A549 (cell line): ENCODE measurements at regions not wholly inside any gene's neighbourhood (a gene's known extent, or its start where the extent isn't known, plus 50 kb on each side); places are given as distances from the start of the nearest gene placed in this dataset.

Experiments used
- ATAC-seq, 2 experiments: fragments of 200-7000 bp in 1 of 2; fragments of >200 bp in 1 of 2; cut with Nextera tagmentation in 1 of 2; cut with Tn5 transposase in 1 of 2; 3 replicates each; pipeline versions ENCODE4 v1.8.0 to v1.9.1; 2018 to 2020; ENCODE audit warnings: mild to moderate bottlenecking in 1 of 2, moderate library complexity in 1 of 2
- CTCF ChIA-PET: fragments of 300-600 bp; sonication (Branson Sonifier 250); formaldehyde crosslinking; extraction: SDS; loops from one replicate; lab custom pipeline; 2021; ENCODE audit warnings: antibody characterized with exemption, inconsistent platforms; lab: Yijun Ruan, JAX
- POLR2A ChIA-PET: fragments of 350-600 bp; formaldehyde crosslinking; extraction: SDS; loops from one replicate; lab custom pipeline; 2021; ENCODE audit warnings: antibody characterized with exemption, inconsistent platforms; lab: Yijun Ruan, JAX
- DNase-seq, 2 experiments: peaks; one replicate each; pipeline versions ENCODE4 v3.0.0 to v3.0.0-alpha.2; 2011 to 2016; ENCODE audit warnings: low read depth in 1 of 2, low spot score in 1 of 2
- FAIRE-seq: peaks from 2 replicates; lab custom pipeline; 2011; peaks lifted over from hg19 to GRCh38; lab: Jason Lieb, UNC
- H3K27ac ChIP-seq, 2 experiments: fragments of >200 bp; sonication (Bioruptor Twin); formaldehyde crosslinking; 3 replicates each; pipeline ENCODE4 v1.5.1; 2016 to 2017
- H3K4me1 ChIP-seq: fragments of >200 bp; sonication (Bioruptor Twin); formaldehyde crosslinking; 3 replicates; pipeline ENCODE4 v1.6.1; 2016
- H3K4me2 ChIP-seq: fragments of >200 bp; sonication (Bioruptor Twin); formaldehyde crosslinking; 3 replicates; pipeline ENCODE4 v1.6.1; 2016
- H3K4me3 ChIP-seq: fragments of >200 bp; sonication (Bioruptor Twin); formaldehyde crosslinking; 3 replicates; pipeline ENCODE4 v1.5.1; 2016
- H3K9me3 ChIP-seq: fragments of >200 bp; sonication (Bioruptor Twin); formaldehyde crosslinking; 3 replicates; pipeline ENCODE4 v1.6.1; 2016
- BHLHE40 ChIP-seq: IDR thresholded peaks from 2 replicates; pipeline ENCODE4 v1.6.1; 2012; ENCODE audit warnings: low read depth, low read length, inconsistent platforms
- CBX8 ChIP-seq: fragments of 200-600 bp; sonication (generic); IDR thresholded peaks from 2 replicates; pipeline ENCODE4 v1.6.1; 2016
- CEBPB ChIP-seq, 2 experiments: fragments of >200 bp in 1 of 2; sonication (Bioruptor Twin) in 1 of 2; formaldehyde crosslinking in 1 of 2; IDR thresholded peaks; 2 replicates each; pipeline ENCODE4 v1.6.1; 2012 to 2016
- CHD2 ChIP-seq: fragments of 150-350 bp; IDR thresholded peaks from 2 replicates; pipeline ENCODE4 v1.6.1; 2014; ENCODE audit warnings: low read length; ENCODE audit not compliant: partially characterized antibody
- CHD4 ChIP-seq: fragments of 200-600 bp; sonication (generic); IDR thresholded peaks from 2 replicates; pipeline ENCODE4 v1.6.1; 2016; ENCODE audit warnings: antibody characterized with exemption, mild to moderate bottlenecking, borderline replicate concordance
- ELK1 ChIP-seq: fragments of 150-350 bp; IDR thresholded peaks from 2 replicates; pipeline ENCODE4 v1.6.1; 2014; ENCODE audit warnings: low read depth, mild to moderate bottlenecking, low read length
- EP300 ChIP-seq, 2 experiments: fragments of >200 bp; sonication (Bioruptor Twin); formaldehyde crosslinking; IDR thresholded peaks; 2 replicates in 1 of 2; 3 replicates in 1 of 2; pipeline ENCODE4 v1.6.1; 2016 to 2017
- ESRRA ChIP-seq: fragments of 150-350 bp; IDR thresholded peaks from 2 replicates; pipeline ENCODE4 v1.6.1; 2014; ENCODE audit warnings: mild to moderate bottlenecking, low read length, borderline replicate concordance
- FOSL2 ChIP-seq, 2 experiments: fragments of 450-650 bp in 1 of 2; fragments of >200 bp in 1 of 2; sonication (Bioruptor Twin) in 1 of 2; formaldehyde crosslinking; IDR thresholded peaks; 2 replicates each; pipeline versions ENCODE4 v1.5.0 to v1.6.1; 2016 to 2020; ENCODE audit warnings: mild to moderate bottlenecking in 1 of 2, moderate library complexity in 1 of 2
- FOXS1 ChIP-seq: fragments of 250-450 bp; sonication (Bioruptor Pico); IDR thresholded peaks from 2 replicates; pipeline ENCODE4 v1.5.0; 2020; ENCODE audit warnings: mild to moderate bottlenecking, moderate library complexity
- GATA3 ChIP-seq: IDR thresholded peaks from 2 replicates; pipeline ENCODE4 v1.6.1; 2012; ENCODE audit warnings: borderline replicate concordance
- HES2 ChIP-seq: fragments of >200 bp; sonication (Bioruptor Twin); formaldehyde crosslinking; IDR thresholded peaks from 2 replicates; pipeline ENCODE4 v1.6.1; 2016
- HOXB13 ChIP-seq: fragments of 250-450 bp; sonication (Bioruptor Pico); IDR thresholded peaks from 2 replicates; pipeline ENCODE4 v1.5.0; 2020; ENCODE audit warnings: low read depth, mild to moderate bottlenecking, moderate library complexity
- HOXB5 ChIP-seq: fragments of 250-450 bp; sonication (Bioruptor Pico); IDR thresholded peaks from 2 replicates; pipeline ENCODE4 v1.5.0; 2020; ENCODE audit warnings: mild to moderate bottlenecking, moderate library complexity
- KDM1A ChIP-seq: fragments of 200-600 bp; sonication (generic); IDR thresholded peaks from 2 replicates; pipeline ENCODE4 v1.6.1; 2016; ENCODE audit warnings: low read depth, mild to moderate bottlenecking
- MAZ ChIP-seq: fragments of 150-350 bp; IDR thresholded peaks from 2 replicates; pipeline ENCODE4 v1.6.1; 2014; ENCODE audit warnings: antibody characterized with exemption, low read depth, low read length, borderline replicate concordance
- MYC ChIP-seq: IDR thresholded peaks from 2 replicates; pipeline ENCODE4 v1.6.1; 2012; ENCODE audit warnings: mild to moderate bottlenecking, inconsistent platforms, low read length, improper control_type of control experiment, borderline replicate concordance
- NR3C1 ChIP-seq: fragments of >200 bp; sonication (Bioruptor Twin); formaldehyde crosslinking; IDR thresholded peaks from 3 replicates; pipeline ENCODE4 v1.6.1; 2017
- PHF8 ChIP-seq: fragments of 200-600 bp; sonication (generic); IDR thresholded peaks from 2 replicates; pipeline ENCODE4 v1.6.1; 2016; ENCODE audit warnings: low read depth, mild to moderate bottlenecking, antibody characterized with exemption, moderate library complexity, borderline replicate concordance
- POLR2AphosphoS2 ChIP-seq: conservative IDR thresholded peaks from 2 replicates; pipeline ENCODE4 v1.6.1; 2012; ENCODE audit warnings: low read length, improper control_type of control experiment, inconsistent platforms
- RNF2 ChIP-seq: fragments of 200-600 bp; sonication (generic); IDR thresholded peaks from 2 replicates; pipeline ENCODE4 v1.6.1; 2016; ENCODE audit warnings: low read depth, mild to moderate bottlenecking, antibody characterized with exemption, moderate library complexity, borderline replicate concordance
- ZFP36 ChIP-seq: fragments of 450-650 bp; IDR thresholded peaks from 2 replicates; pipeline ENCODE4 v1.6.1; 2014; ENCODE audit warnings: borderline replicate concordance; ENCODE audit not compliant: partially characterized antibody
- ZNF302 ChIP-seq: fragments of 250-450 bp; sonication (Bioruptor Pico); IDR thresholded peaks from 2 replicates; pipeline ENCODE4 v1.9.0; 2021; ENCODE audit warnings: inconsistent platforms, mild to moderate bottlenecking, moderate library complexity
- ZSCAN20 ChIP-seq: fragments of 250-450 bp; sonication (Bioruptor Pico); IDR thresholded peaks from 2 replicates; pipeline ENCODE4 v1.8.0; 2022; ENCODE audit warnings: mild to moderate bottlenecking, moderate library complexity
- WGBS: methylation state at CpG from one replicate; pipeline ENCODE4 v1.1.6; 2017; ENCODE audit errors: missing lambda C conversion rate; 5-methylcytosine and 5-hydroxymethylcytosine counted together
- TF ChIP-seq, protein P1 (sequence below): fragments of 450-650 bp; IDR thresholded peaks from 2 replicates; pipeline ENCODE4 v1.6.1; 2014; ENCODE audit warnings: antibody characterized with exemption
- TF ChIP-seq, protein P2 (sequence below): IDR thresholded peaks from 2 replicates; pipeline ENCODE4 v1.6.1; 2012
- TF ChIP-seq, protein P3 (sequence below): fragments of 200-600 bp; sonication (generic); IDR thresholded peaks from 2 replicates; pipeline ENCODE4 v1.6.1; 2016; ENCODE audit warnings: antibody characterized with exemption, mild to moderate bottlenecking, moderate library complexity

- TF ChIP-seq, protein P1, sequence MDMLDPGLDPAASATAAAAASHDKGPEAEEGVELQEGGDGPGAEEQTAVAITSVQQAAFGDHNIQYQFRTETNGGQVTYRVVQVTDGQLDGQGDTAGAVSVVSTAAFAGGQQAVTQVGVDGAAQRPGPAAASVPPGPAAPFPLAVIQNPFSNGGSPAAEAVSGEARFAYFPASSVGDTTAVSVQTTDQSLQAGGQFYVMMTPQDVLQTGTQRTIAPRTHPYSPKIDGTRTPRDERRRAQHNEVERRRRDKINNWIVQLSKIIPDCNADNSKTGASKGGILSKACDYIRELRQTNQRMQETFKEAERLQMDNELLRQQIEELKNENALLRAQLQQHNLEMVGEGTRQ, result no peak
- TF ChIP-seq CEBPB (IDR thresholded peaks at IDR 0.05) (no peak), EP300 (IDR thresholded peaks at IDR 0.05) (no peak), POLR2AphosphoS2 (no peak), KDM1A (no peak), ZSCAN20 (CRISPR knock-in tag) (no peak), HOXB5 (no peak), FOSL2 (IDR thresholded peaks at IDR 0.05) (no peak), FOSL2 (CRISPR knock-in tag; IDR thresholded peaks at IDR 0.05) (no peak), MYC (no peak), FOXS1 (CRISPR knock-in tag) (no peak)
Measured at GRCh38 chr11:112694245-112694644, 267.0 kb upstream of the NCAM1 start (continued).

- FAIRE-seq, result no peak
- no peak overlapping the region for H3K27ac ChIP-seq
- H3K9me3 ChIP-seq, result no peaks in the 10 kb centered on the region
- peak in 1 of 2 experiments; percentile 33; a peak in 1 of 6 replicates for ATAC-seq
- no peaks in the 10 kb centered on the region for H3K4me1 ChIP-seq
- DNase-seq, result peak in 1 of 2 experiments; percentile 3
- CTCF ChIA-PET, result no interaction called here
- no peak overlapping the region for H3K4me2 ChIP-seq
- 17% methylated on average over 3 of the region's 3 CpGs for WGBS
- H3K4me3 ChIP-seq, result no peak overlapping the region
- POLR2A ChIA-PET, result no interaction called here
- no peak for TF ChIP-seq CHD4
Measured at GRCh38 chr11:112694813-112695212, 266.4 kb upstream of the NCAM1 start.

DNA sequence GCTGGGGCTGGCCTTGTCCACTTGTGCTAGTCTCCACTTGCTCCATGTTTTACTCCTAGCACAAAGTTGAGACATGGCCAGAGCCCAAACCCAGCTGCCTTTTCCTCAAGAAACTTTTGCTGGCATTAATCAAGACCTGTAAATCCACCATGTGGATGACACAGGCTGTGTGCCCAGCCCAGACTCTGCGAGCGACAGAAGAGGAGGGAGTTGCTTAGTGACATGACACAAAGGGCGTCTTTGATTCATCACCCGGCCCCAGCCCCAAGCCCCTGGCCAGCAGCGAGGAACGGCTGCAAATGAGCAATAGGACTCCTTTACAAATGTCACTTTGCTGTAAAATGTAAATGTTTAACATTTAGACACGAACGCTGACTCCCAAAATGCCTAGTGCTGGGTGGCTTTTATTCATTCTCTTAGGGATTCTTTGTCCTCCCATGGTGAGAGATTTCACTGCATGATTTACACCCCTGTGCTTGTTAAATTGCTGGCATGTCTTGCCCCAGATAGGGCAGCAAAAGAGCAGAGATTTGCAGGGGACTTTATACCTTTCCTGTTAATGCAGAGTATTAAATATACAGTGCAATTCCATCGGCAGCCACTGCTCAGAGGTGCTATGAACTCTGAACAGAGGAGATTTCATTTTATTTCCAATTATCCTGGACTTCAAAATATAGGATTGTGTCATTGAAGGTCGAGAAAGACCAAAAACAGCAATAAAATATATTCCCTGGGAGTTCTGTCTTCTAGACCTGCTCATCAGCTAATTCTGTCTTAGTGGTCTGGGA is 263.6 kb upstream of the NCAM1 start:
- CTCF ChIA-PET, result no interaction called here
- Histone ChIP-seq H3K4me3 (no peak overlapping the region), H3K4me2 (no peak overlapping the region), H3K27ac (no peak overlapping the region), H3K9me3 (no peaks in the 10 kb centered on the region), H3K4me1 (no peaks in the 10 kb centered on the region)
- ATAC-seq (peak in 1 of 2 experiments; percentile 47; a peak in 1 of 6 replicates), DNase-seq (no peak), FAIRE-seq (no peak)
- TF ChIP-seq ELK1 (no peak), ESRRA (no peak), HOXB13 (CRISPR knock-in tag) (no peak), FOSL2 (IDR thresholded peaks at IDR 0.05) (no peak), FOSL2 (CRISPR knock-in tag; IDR thresholded peaks at IDR 0.05) (no peak), BHLHE40 (no peak), ZFP36 (no peak), RNF2 (no peak), CBX8 (no peak), MAZ (no peak), KDM1A (no peak), HES2 (no peak), ZNF302 (CRISPR knock-in tag) (no peak), NR3C1 (no peak), HOXB5 (no peak), CHD2 (no peak), GATA3 (no peak), PHF8 (no peak)
- TF ChIP-seq, protein P2, sequence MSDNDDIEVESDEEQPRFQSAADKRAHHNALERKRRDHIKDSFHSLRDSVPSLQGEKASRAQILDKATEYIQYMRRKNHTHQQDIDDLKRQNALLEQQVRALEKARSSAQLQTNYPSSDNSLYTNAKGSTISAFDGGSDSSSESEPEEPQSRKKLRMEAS, result no peak
- TF ChIP-seq, protein P3, sequence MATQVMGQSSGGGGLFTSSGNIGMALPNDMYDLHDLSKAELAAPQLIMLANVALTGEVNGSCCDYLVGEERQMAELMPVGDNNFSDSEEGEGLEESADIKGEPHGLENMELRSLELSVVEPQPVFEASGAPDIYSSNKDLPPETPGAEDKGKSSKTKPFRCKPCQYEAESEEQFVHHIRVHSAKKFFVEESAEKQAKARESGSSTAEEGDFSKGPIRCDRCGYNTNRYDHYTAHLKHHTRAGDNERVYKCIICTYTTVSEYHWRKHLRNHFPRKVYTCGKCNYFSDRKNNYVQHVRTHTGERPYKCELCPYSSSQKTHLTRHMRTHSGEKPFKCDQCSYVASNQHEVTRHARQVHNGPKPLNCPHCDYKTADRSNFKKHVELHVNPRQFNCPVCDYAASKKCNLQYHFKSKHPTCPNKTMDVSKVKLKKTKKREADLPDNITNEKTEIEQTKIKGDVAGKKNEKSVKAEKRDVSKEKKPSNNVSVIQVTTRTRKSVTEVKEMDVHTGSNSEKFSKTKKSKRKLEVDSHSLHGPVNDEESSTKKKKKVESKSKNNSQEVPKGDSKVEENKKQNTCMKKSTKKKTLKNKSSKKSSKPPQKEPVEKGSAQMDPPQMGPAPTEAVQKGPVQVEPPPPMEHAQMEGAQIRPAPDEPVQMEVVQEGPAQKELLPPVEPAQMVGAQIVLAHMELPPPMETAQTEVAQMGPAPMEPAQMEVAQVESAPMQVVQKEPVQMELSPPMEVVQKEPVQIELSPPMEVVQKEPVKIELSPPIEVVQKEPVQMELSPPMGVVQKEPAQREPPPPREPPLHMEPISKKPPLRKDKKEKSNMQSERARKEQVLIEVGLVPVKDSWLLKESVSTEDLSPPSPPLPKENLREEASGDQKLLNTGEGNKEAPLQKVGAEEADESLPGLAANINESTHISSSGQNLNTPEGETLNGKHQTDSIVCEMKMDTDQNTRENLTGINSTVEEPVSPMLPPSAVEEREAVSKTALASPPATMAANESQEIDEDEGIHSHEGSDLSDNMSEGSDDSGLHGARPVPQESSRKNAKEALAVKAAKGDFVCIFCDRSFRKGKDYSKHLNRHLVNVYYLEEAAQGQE, result no peak
- POLR2A ChIA-PET, result no interaction called here
- 38% methylated on average over 9 of the region's 10 CpGs for WGBS
